ENCODE measurements at regions not wholly inside any gene's neighbourhood (a gene's known extent, or its start where the extent isn't known, plus 50 kb on each side); places are given as distances from the start of the nearest gene placed in this dataset.

GRCh38 chr13:56902276-56902675, 238.4 kb upstream of the PRR20A start:
- no peak for DNase-seq

GRCh38 chr13:56903710-56904282, 236.9 kb upstream of the PRR20A start:
- DNase-seq = no peak

- DNase-seq = no peak
Observed at GRCh38 chr13:56906909-56907308, 233.8 kb upstream of the PRR20A start.

- DNase-seq = no peak
Observed at GRCh38 chr13:56907766-56908165, 233.0 kb upstream of the PRR20A start.

GRCh38 chr13:56909896-56910600, 230.7 kb upstream of the PRR20A start:
- no peak for DNase-seq

- DNase-seq = no peak
Observed at GRCh38 chr13:56917966-56918365, 222.8 kb upstream of the PRR20A start.

GRCh38 chr13:56923626-56924140, 217.0 kb upstream of the PRR20A start:
- peak; percentile 61 for DNase-seq

- no peak for DNase-seq
Observed at GRCh38 chr13:56924401-56924800, 216.3 kb upstream of the PRR20A start.

- DNase-seq = no peak
Observed at GRCh38 chr13:56932104-56932503, 208.6 kb upstream of the PRR20A start.

GRCh38 chr13:56953965-56954364, 186.8 kb upstream of the PRR20A start:
- DNase-seq = no peak

- DNase-seq = no peak
Observed at GRCh38 chr13:56975647-56976046, 165.1 kb upstream of the PRR20A start.

- DNase-seq = no peak
Observed at GRCh38 chr13:56980856-56981255, 159.9 kb upstream of the PRR20A start.

GRCh38 chr13:56986121-56986520, 154.6 kb upstream of the PRR20A start:
- DNase-seq = no peak

GRCh38 chr13:56988543-56988942, 152.2 kb upstream of the PRR20A start:
- no peak for DNase-seq

- no peak for DNase-seq
Observed at GRCh38 chr13:57003682-57004081, 137.0 kb upstream of the PRR20A start.

- DNase-seq = no peak
Observed at GRCh38 chr13:57017357-57017756, 123.4 kb upstream of the PRR20A start.

GRCh38 chr13:57018915-57019314, 121.8 kb upstream of the PRR20A start:
- DNase-seq = no peak

GRCh38 chr13:57030671-57031070, 110.0 kb upstream of the PRR20A start:
- no peak for DNase-seq

- no peak for DNase-seq
Observed at GRCh38 chr13:57036290-57036689, 104.4 kb upstream of the PRR20A start.

GRCh38 chr13:57044910-57045309, 95.8 kb upstream of the PRR20A start:
- DNase-seq = no peak

GRCh38 chr13:57045826-57046546, 94.7 kb upstream of the PRR20A start:
- peak; percentile 33 for DNase-seq

- no peak for DNase-seq
Observed at GRCh38 chr13:57056601-57057180, 84.0 kb upstream of the PRR20A start.

GRCh38 chr13:57063007-57063406, 77.7 kb upstream of the PRR20A start:
- DNase-seq = no peak
